ENCODE measurements at regions not wholly inside any gene's neighbourhood (a gene's known extent, or its start where the extent isn't known, plus 50 kb on each side); places are given as distances from the start of the nearest gene placed in this dataset.

- Histone ChIP-seq H3K36me3 (ENCODE audit: control insufficient read depth, insufficient read depth, low read length) (no peaks in the 10 kb centered on the region), H3K4me3 (no peak overlapping the region), H3K9me1 (ENCODE audit: control insufficient read depth, insufficient read depth, low read length) (no peaks in the 10 kb centered on the region), H2AFZ (ENCODE audit: low read depth, low read length) (no peak overlapping the region), H3K27me3 (ENCODE audit: control insufficient read depth in 2 of 2, insufficient read depth in 2 of 2, low read length in 2 of 2) (peaks cover 0 to 14% of the 10 kb centered on the region in 2 experiments; a peak in 2 of 5 replicates), H3K9ac (ENCODE audit: insufficient read depth in 1 of 2, low read depth in 2 of 2, low read length in 2 of 2) (no peak overlapping the region), H3K27ac (ENCODE audit: extremely low read depth, low read depth, low read length) (no peak overlapping the region), H3K4me1 (replicated peaks in 1 of 2; ENCODE audit: control insufficient read depth in 2 of 2, insufficient read depth in 2 of 2, low read length in 2 of 2) (no peaks in the 10 kb centered on the region), H4K20me1 (replicated peaks; ENCODE audit: control insufficient read depth, insufficient read depth, low read length) (no peaks in the 10 kb centered on the region), H3K4me2 (ENCODE audit: insufficient read depth, low read length) (no peak overlapping the region), H3K79me2 (ENCODE audit: control insufficient read depth, insufficient read depth, low read length) (no peaks in the 10 kb centered on the region), H3K9me3 (replicated peaks; ENCODE audit: control insufficient read depth, insufficient read depth, low read depth, low read length) (no peaks in the 10 kb centered on the region)
- ChIA-PET POLR2A (interaction anchor here (0.5 kb wide), 1 partner anchor 867 kb away, joined by 3 read pairs; no protein-coding TSS in a partner anchor), CTCF (ENCODE audit: low intra/inter-chr PET ratio) (no interaction called here)
- ATAC-seq (no peak), DNase-seq (ENCODE audit: extremely low read depth in 1 of 4, low spot score in 3 of 4) (no peak), FAIRE-seq (no peak)
- TF ChIP-seq CXXC5 (CRISPR knock-in tag; IDR thresholded peaks at IDR 0.05) (no peak), NFYB (IDR thresholded peaks at IDR 0.05; ENCODE audit: extremely low read depth, insufficient read length) (no peak), HNRNPK (IDR thresholded peaks at IDR 0.05; ENCODE audit: low read depth, low read length, poor library complexity, severe bottlenecking) (no peak)
- 0% methylated on average over 3 of the region's 3 CpGs for WGBS (ENCODE audit: insufficient coverage, low coverage, missing lambda C conversion rate)
- no TSS peak for BruUV-seq (replicated peaks)
- in situ Hi-C loops (cut with MboI) (no loop called here), intact Hi-C loops (cut with micrococcal nuclease) (no loop called here)
Observed at GRCh38 chr12:107511292-107511691, 174.3 kb upstream of the PWP1 start.

GRCh38 chr12:107512391-107512790 is 173.2 kb upstream of the PWP1 start:
- intact Hi-C loops (cut with micrococcal nuclease) = no loop called here
- Histone ChIP-seq H3K4me1 (replicated peaks in 1 of 2; ENCODE audit: control insufficient read depth in 2 of 2, insufficient read depth in 2 of 2, low read length in 2 of 2) (no peaks in the 10 kb centered on the region), H3K9me3 (replicated peaks; ENCODE audit: control insufficient read depth, insufficient read depth, low read depth, low read length) (no peaks in the 10 kb centered on the region), H3K36me3 (ENCODE audit: control insufficient read depth, insufficient read depth, low read length) (no peaks in the 10 kb centered on the region), H3K27me3 (ENCODE audit: control insufficient read depth in 2 of 2, insufficient read depth in 2 of 2, low read length in 2 of 2) (peaks cover 0 to 14% of the 10 kb centered on the region in 2 experiments; a peak in 2 of 5 replicates), H3K9ac (ENCODE audit: insufficient read depth in 1 of 2, low read depth in 2 of 2, low read length in 2 of 2) (no peak overlapping the region), H4K20me1 (replicated peaks; ENCODE audit: control insufficient read depth, insufficient read depth, low read length) (no peaks in the 10 kb centered on the region), H3K79me2 (ENCODE audit: control insufficient read depth, insufficient read depth, low read length) (no peaks in the 10 kb centered on the region), H3K4me3 (no peak overlapping the region), H2AFZ (ENCODE audit: low read depth, low read length) (no peak overlapping the region), H3K9me1 (ENCODE audit: control insufficient read depth, insufficient read depth, low read length) (no peaks in the 10 kb centered on the region), H3K27ac (ENCODE audit: extremely low read depth, low read depth, low read length) (no peak overlapping the region), H3K4me2 (ENCODE audit: insufficient read depth, low read length) (no peak overlapping the region)
- DNase-seq (ENCODE audit: extremely low read depth in 1 of 4, low spot score in 3 of 4) (no peak), ATAC-seq (no peak), FAIRE-seq (no peak)
- in situ Hi-C loops (cut with MboI) = no loop called here
- TF ChIP-seq FOXA3 (CRISPR knock-in tag; conservative IDR thresholded peaks at IDR 0.05 in 1 of 2, IDR thresholded peaks at IDR 0.05 in 1 of 2) = no peak
- no peak for TF ChIP-seq SPI1 (IDR thresholded peaks at IDR 0.05; ENCODE audit: borderline replicate concordance, low read depth, low read length)
- ChIA-PET POLR2A (no interaction called here), CTCF (ENCODE audit: low intra/inter-chr PET ratio) (no interaction called here)
- no TSS peak for BruUV-seq (replicated peaks)
- WGBS (ENCODE audit: insufficient coverage, low coverage, missing lambda C conversion rate) = 0% methylated on average over 3 of the region's 3 CpGs
